IMR-90 (cell line): ENCODE measurements at regions not wholly inside any gene's neighbourhood (a gene's known extent, or its start where the extent isn't known, plus 50 kb on each side); places are given as distances from the start of the nearest gene placed in this dataset.

Source experiments
- ATAC-seq: fragments of 200-7000 bp; cut with Tn5 transposase; 2 replicates; pipeline ENCODE4 v1.9.1; 2020; ENCODE audit warnings: low read depth, mild to moderate bottlenecking, moderate library complexity
- BruUV-seq: library from RNA; stranded (reverse); fragments of 400-500 nt; replicated peaks from 2 replicates; lab custom pipeline; 2021; lab: Mats Ljungman, UMichigan
- CTCF ChIA-PET: fragments of 300-600 bp; formaldehyde crosslinking; extraction: SDS; loops from one replicate; lab custom pipeline; 2021; ENCODE audit warnings: antibody characterized with exemption; lab: Yijun Ruan, JAX
- POLR2A ChIA-PET: fragments of 300-600 bp; sonication (Branson Sonifier 250); formaldehyde crosslinking; loops from one replicate; lab custom pipeline; 2022; ENCODE audit warnings: antibody characterized with exemption; ENCODE audit not compliant: unreplicated experiment; lab: Charles Lee
- DNase-seq: peaks from one replicate; pipeline ENCODE4 v3.0.0; 2013
- H2AFZ ChIP-seq: replicated peaks from 2 replicates; pipeline ENCODE3; 2013; ENCODE audit warnings: low read length, mild to moderate bottlenecking; ENCODE audit not compliant: poor library complexity
- H2AK5ac ChIP-seq: 2 replicates; pipeline ENCODE4 v1.6.1; 2013; ENCODE audit warnings: low read depth, low read length, inconsistent platforms
- H2AK9ac ChIP-seq: replicated peaks from 2 replicates; pipeline ENCODE3; 2013; ENCODE audit warnings: mild to moderate bottlenecking, low read depth, low read length, moderate library complexity; ENCODE audit not compliant: poor library complexity
- H2BK120ac ChIP-seq: 2 replicates; pipeline ENCODE4 v1.6.1; 2013; ENCODE audit warnings: low read depth, low read length, inconsistent platforms
- H2BK15ac ChIP-seq: 3 replicates; pipeline ENCODE4 v1.6.1; 2013; ENCODE audit warnings: low read depth, low read length, inconsistent platforms
- H2BK20ac ChIP-seq: 2 replicates; pipeline ENCODE4 v1.6.1; 2013; ENCODE audit warnings: low read depth, mild to moderate bottlenecking, inconsistent platforms, low read length, moderate library complexity
- H2BK5ac ChIP-seq: 2 replicates; pipeline ENCODE4 v1.6.1; 2013; ENCODE audit warnings: mild to moderate bottlenecking, low read depth, low read length, inconsistent platforms; ENCODE audit not compliant: poor library complexity, severe bottlenecking
- H3K14ac ChIP-seq: replicated peaks from 2 replicates; pipeline ENCODE4 v1.6.1; 2013; ENCODE audit warnings: low read depth, low read length, inconsistent platforms
- H3K18ac ChIP-seq: 2 replicates; pipeline ENCODE4 v1.6.1; 2013; ENCODE audit warnings: low read depth, low read length, control low read depth
- H3K23ac ChIP-seq: 2 replicates; pipeline ENCODE4 v1.6.1; 2013; ENCODE audit warnings: low read depth, low read length, inconsistent platforms
- H3K27ac ChIP-seq: 2 replicates; pipeline ENCODE4 v1.5.1; 2013; ENCODE audit warnings: mild to moderate bottlenecking, control low read depth, low read length; ENCODE audit not compliant: insufficient read depth
- H3K27me3 ChIP-seq: 2 replicates; pipeline ENCODE4 v1.6.1; 2013; ENCODE audit warnings: low read length; ENCODE audit not compliant: control insufficient read depth, insufficient read depth
- H3K36me3 ChIP-seq: 2 replicates; pipeline ENCODE4 v1.6.1; 2013; ENCODE audit warnings: low read length, mixed read lengths; ENCODE audit not compliant: control insufficient read depth, insufficient read depth
- H3K4ac ChIP-seq: 2 replicates; pipeline ENCODE4 v1.6.1; 2013; ENCODE audit warnings: low read depth, low read length, inconsistent platforms
- H3K4me1 ChIP-seq: 2 replicates; pipeline ENCODE4 v1.6.1; 2013; ENCODE audit warnings: low read length, mixed read lengths; ENCODE audit not compliant: control insufficient read depth, insufficient read depth
- H3K4me2 ChIP-seq: 2 replicates; pipeline ENCODE4 v1.6.1; 2013; ENCODE audit warnings: low read depth, mild to moderate bottlenecking, control low read depth, low read length, moderate library complexity
- H3K4me3 ChIP-seq: 2 replicates; pipeline ENCODE4 v1.5.1; 2013; ENCODE audit warnings: low read depth, mild to moderate bottlenecking, control low read depth, low read length, moderate library complexity; ENCODE audit not compliant: insufficient read depth
- H3K56ac ChIP-seq: 2 replicates; pipeline ENCODE4 v1.6.1; 2013; ENCODE audit warnings: low read length, inconsistent platforms; ENCODE audit not compliant: insufficient read depth; ENCODE audit errors: extremely low read depth
- H3K79me1 ChIP-seq, 2 experiments: 2 replicates each; pipeline ENCODE4 v1.6.1; 2013; ENCODE audit warnings: low read length in 2 of 2, inconsistent platforms in 1 of 2, low read depth in 1 of 2
- H3K9ac ChIP-seq: 2 replicates; pipeline ENCODE4 v1.6.1; 2013; ENCODE audit warnings: low read depth, low read length, control low read depth
- H3K9me1 ChIP-seq: 2 replicates; pipeline ENCODE4 v1.6.1; 2013; ENCODE audit warnings: low read length, inconsistent platforms; ENCODE audit not compliant: insufficient read depth
- H3K9me3 ChIP-seq: 2 replicates; pipeline ENCODE4 v1.6.1; 2013; ENCODE audit warnings: low read length; ENCODE audit not compliant: control insufficient read depth, insufficient read depth
- H4K20me1 ChIP-seq: 2 replicates; pipeline ENCODE4 v1.6.1; 2013; ENCODE audit warnings: low read length, inconsistent platforms; ENCODE audit not compliant: insufficient read depth
- H4K5ac ChIP-seq: 2 replicates; pipeline ENCODE4 v1.6.1; 2013; ENCODE audit warnings: mild to moderate bottlenecking, low read depth, low read length, control low read depth
- H4K8ac ChIP-seq, 2 experiments: 2 replicates each; pipeline ENCODE4 v1.6.1; 2013; ENCODE audit warnings: low read depth in 2 of 2, low read length in 2 of 2, control low read depth in 1 of 2, inconsistent platforms in 1 of 2
- H4K91ac ChIP-seq: 2 replicates; pipeline ENCODE4 v1.6.1; 2013; ENCODE audit warnings: low read depth, low read length, inconsistent platforms; ENCODE audit not compliant: insufficient read depth
- ELK1 ChIP-seq: fragments of 150-350 bp; IDR thresholded peaks from 2 replicates; pipeline ENCODE4 v1.6.1; 2016; ENCODE audit warnings: low read depth, mild to moderate bottlenecking, low read length, moderate library complexity, borderline replicate concordance
- FOS ChIP-seq: fragments of 150-350 bp; IDR thresholded peaks from 2 replicates; pipeline ENCODE4 v1.6.1; 2016; ENCODE audit warnings: low read depth, low read length
- NFE2L2 ChIP-seq: fragments of 150-350 bp; IDR thresholded peaks from 2 replicates; pipeline ENCODE4 v1.6.1; 2016; ENCODE audit warnings: low read depth, mild to moderate bottlenecking, low read length
- USF2 ChIP-seq: fragments of 150-350 bp; IDR thresholded peaks from 2 replicates; pipeline ENCODE4 v1.6.1; 2017; ENCODE audit warnings: mild to moderate bottlenecking, antibody characterized with exemption, low read length, low read depth
- whole genome bisulfite sequencing, 2 experiments: methylation state at CpG; one replicate each; pipeline versions ENCODE4 v1.1.5 to v1.1.7; 2013; ENCODE audit warnings: missing lambda C conversion rate in 2 of 2; ENCODE audit not compliant: insufficient read length in 1 of 2; ENCODE audit errors: extremely low coverage in 2 of 2; 5-methylcytosine and 5-hydroxymethylcytosine counted together
- dilution Hi-C: fragments of 300-500 bp; cut with HindIII; formaldehyde crosslinking; loops from one replicate; pipeline ENCODE4 v1.14.3; 2018; ENCODE audit warnings: low sequenced_read_pairs; ENCODE audit not compliant: unreplicated experiment
- in situ Hi-C: fragments of 300-500 bp; cut with MboI; formaldehyde crosslinking; loops from 3 replicates; pipeline ENCODE4 v1.14.3; 2019; ENCODE audit warnings: low sequenced_read_pairs, inconsistent platforms, mixed read lengths
- intact Hi-C: fragments of 100-400 bp; cut with micrococcal nuclease; formaldehyde crosslinking; loops from 2 replicates; pipeline ENCODE4 v1.10.0; 2022

- CTCF ChIA-PET, result interaction anchor here (1.0 to 1.9 kb wide), 2 partner anchors 17 to 28 kb away, joined by 3 to 6 read pairs; no protein-coding TSS in a partner anchor
- peaks cover 7% of the 10 kb centered on the region; the same call in 1 of the 2 replicates for H3K9me1 ChIP-seq
Measured at GRCh38 chr7:130998993-130999602, 265.1 kb upstream of the KLF14 start.

More at GRCh38 chr7:130998993-130999602, 265.1 kb upstream of the KLF14 start:
- H3K23ac ChIP-seq, result peak overlapping the region; percentile 8; the same call in 1 of the 2 replicates
- peak overlapping the region; percentile 46; the same call in 1 of the 2 replicates for H3K18ac ChIP-seq
- peak overlapping the region; percentile 6; the same call in 1 of the 2 replicates for H3K4ac ChIP-seq
- peaks cover 3% of the 10 kb centered on the region; the same call in 1 of the 2 replicates for H3K9me3 ChIP-seq
- H2BK20ac ChIP-seq, result peak overlapping the region; percentile 29; the same call in 1 of the 2 replicates
- POLR2A ChIA-PET, result no interaction called here
- H2BK120ac ChIP-seq, result no peak overlapping the region
- 0 out of 3 replicates have a peak overlapping the region, but pooled peaks have one; percentile 2 for H2BK15ac ChIP-seq
- ATAC-seq (no peak), DNase-seq (peak; percentile 64)
- no peak overlapping the region for H2AK9ac ChIP-seq
- no peak overlapping the region for H4K91ac ChIP-seq
- H3K27me3 ChIP-seq, result no peaks in the 10 kb centered on the region
- H4K8ac ChIP-seq, result no peak overlapping the region
- H2AFZ ChIP-seq, result no peak overlapping the region
- dilution Hi-C loops, result no loop called here
- no peak overlapping the region for H3K27ac ChIP-seq
- in situ Hi-C loops, result no loop called here
- intact Hi-C loops, result no loop called here
- peaks cover 29 to 66% of the 10 kb centered on the region in 2 experiments for H3K79me1 ChIP-seq
- no peak overlapping the region for H3K56ac ChIP-seq
- H2AK5ac ChIP-seq, result 0 out of 2 replicates have a peak overlapping the region, but pooled peaks have one; percentile 42
- H3K9ac ChIP-seq, result no peak overlapping the region
- WGBS, 2 experiments, result no CpG with 5 or more reads among the region's 3 CpGs
- 0 out of 2 replicates have a peak overlapping the region, but pooled peaks have one; percentile 6 for H4K5ac ChIP-seq
- no peak overlapping the region for H3K4me3 ChIP-seq
- peaks cover 15% of the 10 kb centered on the region for H3K4me1 ChIP-seq
- no peak overlapping the region for H2BK5ac ChIP-seq
- H4K20me1 ChIP-seq, result peaks cover 19% of the 10 kb centered on the region
- H3K14ac ChIP-seq, result no peak overlapping the region
- no TSS peak for BruUV-seq
- H3K36me3 ChIP-seq, result peaks cover 5% of the 10 kb centered on the region; the same call in 1 of the 2 replicates
- no peak overlapping the region for H3K4me2 ChIP-seq
- TF ChIP-seq ELK1 (no peak), NFE2L2 (no peak), USF2 (no peak), FOS (no peak)
